ENCODE measurements at regions not wholly inside any gene's neighbourhood (a gene's known extent, or its start where the extent isn't known, plus 50 kb on each side); places are given as distances from the start of the nearest gene placed in this dataset.

- TF ChIP-seq CTCF (IDR thresholded peaks at IDR 0.05) (no peak), POLR2AphosphoS5 (IDR thresholded peaks at IDR 0.05; ENCODE audit: low read depth, low read length) (no peak), RAD21 (IDR thresholded peaks at IDR 0.05; ENCODE audit: low read length) (no peak), EP300 (IDR thresholded peaks at IDR 0.05; ENCODE audit: borderline replicate concordance in 1 of 2, low read depth in 1 of 2, low read length in 1 of 2) (no peak), JUND (IDR thresholded peaks at IDR 0.05) (no peak), SMC3 (IDR thresholded peaks at IDR 0.05; ENCODE audit: low read depth, low read length) (no peak), USF2 (IDR thresholded peaks at IDR 0.05; ENCODE audit: borderline replicate concordance, low read depth, low read length) (no peak), YY1 (IDR thresholded peaks at IDR 0.05; ENCODE audit: low read depth) (no peak), REST (IDR thresholded peaks at IDR 0.05; ENCODE audit: low read depth, low read length) (no peak)
Observed at GRCh38 chrX:120775959-120776358, 99.7 kb downstream of the CT47B1 start.
